GM10266 (cell line): ENCODE measurements at regions not wholly inside any gene's neighbourhood (a gene's known extent, or its start where the extent isn't known, plus 50 kb on each side); places are given as distances from the start of the nearest gene placed in this dataset.

Experiments used
- DNase-seq: peaks from one replicate; pipeline ENCODE4 v3.0.0; 2012; ENCODE audit errors: extremely low spot score
- CTCF ChIP-seq: IDR thresholded peaks from 2 replicates; pipeline ENCODE4 v1.5.1; 2012; ENCODE audit warnings: mild to moderate bottlenecking, low read depth; ENCODE audit not compliant: control insufficient read depth, insufficient read depth; ENCODE audit errors: missing control alignments

DNA sequence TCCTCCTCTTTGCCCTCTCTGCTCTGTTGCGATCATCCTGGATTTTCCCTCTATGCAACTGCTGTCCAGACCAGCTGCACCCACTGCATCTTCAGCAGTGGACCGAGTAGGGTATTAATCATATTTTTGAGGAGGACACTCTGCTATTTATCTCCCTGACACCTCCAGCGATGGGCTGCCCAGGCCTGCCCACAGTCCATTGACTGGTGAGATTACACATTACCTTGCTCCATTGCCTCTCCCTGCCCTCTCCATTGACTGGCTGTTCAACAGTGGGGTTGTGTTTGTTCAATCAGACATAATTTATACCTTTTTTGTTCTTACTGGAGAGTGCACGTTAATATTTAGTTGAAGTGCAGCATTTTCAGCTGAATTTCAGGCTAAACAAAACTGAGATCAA, 559.3 kb upstream of the ARRDC4 start:
- no peak for DNase-seq
- TF ChIP-seq CTCF: no peak

DNA sequence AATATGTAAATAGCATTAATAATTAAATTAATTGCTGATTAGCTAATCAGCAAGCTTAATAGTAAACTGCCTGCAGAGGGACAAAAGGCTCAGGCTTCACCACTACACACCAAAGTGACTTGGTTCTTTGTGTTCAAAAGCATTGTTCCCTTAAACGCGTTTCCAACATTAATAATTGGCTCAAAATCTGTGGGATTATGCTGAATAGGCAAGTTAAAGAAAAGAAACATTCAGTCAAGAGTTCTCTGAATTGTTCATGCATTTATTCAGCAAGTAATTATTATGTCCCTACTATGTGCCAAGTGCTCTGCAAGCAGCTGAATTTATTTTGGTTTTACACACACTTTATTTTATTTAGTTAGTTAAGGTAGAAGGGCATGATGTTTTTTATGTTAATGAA, 558.5 kb upstream of the ARRDC4 start:
- DNase-seq: no peak
- TF ChIP-seq CTCF: no peak

DNA sequence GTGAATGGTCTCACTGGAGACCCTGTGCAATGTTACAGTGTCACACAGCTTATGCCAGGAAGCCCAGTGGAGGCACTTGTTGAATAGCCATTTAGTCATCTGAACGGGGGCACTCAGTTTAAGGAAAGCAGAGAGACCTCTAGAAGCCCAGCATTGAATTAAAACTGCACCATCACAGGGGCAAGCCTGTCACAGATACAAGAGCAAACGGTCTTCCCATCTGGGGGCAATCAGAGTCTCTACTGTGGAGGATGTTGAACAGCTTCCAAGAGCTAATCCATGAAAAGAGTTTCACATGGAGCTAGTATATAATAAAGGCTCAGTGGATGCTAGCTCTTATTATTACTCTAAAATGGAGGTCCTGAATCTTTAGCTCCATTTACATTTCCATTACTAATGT, 553.7 kb upstream of the ARRDC4 start:
- no peak for DNase-seq
- TF ChIP-seq CTCF: no peak

DNA sequence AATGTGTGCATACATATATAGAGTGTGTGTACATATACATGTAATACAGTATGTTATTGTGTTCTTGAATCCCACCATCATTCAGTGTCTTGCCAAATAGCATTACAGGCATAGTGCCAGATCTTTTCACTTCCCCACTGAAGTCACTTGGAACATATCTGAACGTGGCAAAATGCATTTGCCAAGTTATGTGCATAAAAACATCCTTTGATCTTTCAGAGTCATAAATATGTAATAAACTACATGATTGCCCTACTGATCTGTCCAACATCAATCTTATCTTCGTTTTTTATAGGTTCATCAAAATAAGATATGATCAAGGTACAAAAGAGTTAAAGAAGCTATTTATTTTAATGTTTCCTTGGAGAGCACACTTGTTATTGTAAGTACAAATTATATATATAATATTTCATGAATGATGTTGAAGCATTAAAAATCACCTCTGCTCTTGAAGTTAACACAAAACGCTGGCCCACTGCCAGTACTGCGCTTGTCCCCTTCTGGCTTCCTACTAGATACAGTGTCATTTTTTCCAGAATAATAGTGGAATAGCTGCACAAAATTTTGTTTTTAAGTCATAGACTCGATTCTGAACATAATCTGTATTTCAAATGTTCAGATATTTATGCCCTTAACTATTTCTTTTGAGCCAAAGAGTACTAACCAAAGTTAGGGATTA, 549.5 kb upstream of the ARRDC4 start:
- DNase-seq: no peak
- TF ChIP-seq CTCF: no peak

GRCh38 chr15:97420130-97420529, 540.4 kb upstream of the ARRDC4 start:
- TF ChIP-seq CTCF: no peak
- DNase-seq: no peak

- no peak for DNase-seq
- TF ChIP-seq CTCF: no peak
Measured at GRCh38 chr15:97425596-97425995, 534.9 kb upstream of the ARRDC4 start.

- no peak for DNase-seq
- TF ChIP-seq CTCF: no peak
Measured at GRCh38 chr15:97443101-97443500, 517.4 kb upstream of the ARRDC4 start.
